Activated CD4-positive, alpha-beta T cell treated with anti-CD3 and anti-CD28 coated beads, Interleukin-2, amount 10 ng/mL, durations not matched to agents 24 days and 14 days (primary cell): ENCODE measurements at regions not wholly inside any gene's neighbourhood (a gene's known extent, or its start where the extent isn't known, plus 50 kb on each side); places are given as distances from the start of the nearest gene placed in this dataset.
"Not testable (repeated sequence)": the region's sequence is repeated elsewhere in the genome, so short reads cannot be mapped to it uniquely, and the experiment has no call there.

Experiments used
- DNase-seq: peaks from one replicate; pipeline ENCODE4 v3.0.0; 2022
- H3K27ac Mint-ChIP-seq: one replicate; pipeline ENCODE4 v1.8.0; 2022; ENCODE audit warnings: mild to moderate bottlenecking, mixed read lengths
- H3K27me3 Mint-ChIP-seq: one replicate; pipeline ENCODE4 v1.8.0; 2022; ENCODE audit warnings: mixed read lengths
- H3K36me3 Mint-ChIP-seq: one replicate; pipeline ENCODE4 v1.8.0; 2022; ENCODE audit warnings: low read depth, mild to moderate bottlenecking, mixed read lengths
- H3K4me1 Mint-ChIP-seq: one replicate; pipeline ENCODE4 v1.8.0; 2021; ENCODE audit warnings: mixed read lengths
- H3K4me3 Mint-ChIP-seq: one replicate; pipeline ENCODE4 v1.8.0; 2022; ENCODE audit warnings: mild to moderate bottlenecking, moderate library complexity, mixed read lengths
- H3K9me3 Mint-ChIP-seq: one replicate; pipeline ENCODE4 v1.8.0; 2021; ENCODE audit warnings: mixed read lengths
- intact Hi-C: fragments of 100-400 bp; cut with micrococcal nuclease; formaldehyde crosslinking; loops from one replicate; pipeline ENCODE4 v1.15.1; 2023

DNA sequence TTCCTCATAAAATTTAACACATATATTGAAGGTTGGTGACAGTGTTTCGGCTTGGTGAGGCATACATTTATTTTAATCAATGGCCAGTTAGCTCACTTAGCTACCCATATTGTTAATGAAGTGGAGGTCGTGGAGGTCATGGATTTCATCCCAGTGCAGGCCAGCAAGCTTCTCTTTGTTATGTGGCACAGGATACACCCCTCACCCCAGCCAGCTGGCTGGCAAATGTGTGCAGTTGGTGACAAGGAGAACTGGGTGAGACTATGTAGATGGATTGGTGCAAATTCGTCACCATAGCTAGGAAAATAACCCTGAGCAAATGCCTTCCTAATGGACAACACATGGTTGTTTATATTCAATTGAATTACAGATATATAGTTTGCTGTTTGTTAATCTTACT, 50.5 kb upstream of the FOXP2 start:
- no peak overlapping the region for H3K4me3 Mint-ChIP-seq
- no peaks in the 10 kb centered on the region for H3K36me3 Mint-ChIP-seq
- intact Hi-C loops: no loop called here
- no peaks in the 10 kb centered on the region for H3K4me1 Mint-ChIP-seq
- H3K27me3 Mint-ChIP-seq: no peaks in the 10 kb centered on the region
- DNase-seq: no peak
- H3K27ac Mint-ChIP-seq: no peak overlapping the region
- no peaks in the 10 kb centered on the region for H3K9me3 Mint-ChIP-seq

DNA sequence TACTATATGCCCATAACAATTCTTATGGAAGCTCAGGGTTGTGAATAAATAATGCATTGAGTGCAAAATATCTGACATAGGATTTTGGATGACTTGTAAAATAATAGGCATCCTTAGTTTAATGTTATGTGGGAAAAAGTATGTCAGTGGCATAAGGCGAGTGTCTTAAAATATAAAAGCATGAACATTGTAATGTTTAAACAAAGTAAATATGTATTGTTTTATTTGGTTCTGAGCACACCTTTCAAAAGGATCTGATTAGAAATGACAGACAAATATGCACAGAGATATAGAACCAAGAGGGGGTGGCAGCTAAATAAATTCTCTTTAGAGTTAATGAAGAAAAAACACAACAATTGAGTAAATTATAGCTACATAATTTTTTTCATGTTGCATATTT, 51.3 kb upstream of the FOXP2 start:
- DNase-seq: no peak
- Mint-ChIP-seq H3K9me3 (no peaks in the 10 kb centered on the region), H3K27ac (no peak overlapping the region), H3K4me3 (no peak overlapping the region), H3K4me1 (no peaks in the 10 kb centered on the region), H3K27me3 (no peaks in the 10 kb centered on the region), H3K36me3 (no peaks in the 10 kb centered on the region)
- intact Hi-C loops: no loop called here

DNA sequence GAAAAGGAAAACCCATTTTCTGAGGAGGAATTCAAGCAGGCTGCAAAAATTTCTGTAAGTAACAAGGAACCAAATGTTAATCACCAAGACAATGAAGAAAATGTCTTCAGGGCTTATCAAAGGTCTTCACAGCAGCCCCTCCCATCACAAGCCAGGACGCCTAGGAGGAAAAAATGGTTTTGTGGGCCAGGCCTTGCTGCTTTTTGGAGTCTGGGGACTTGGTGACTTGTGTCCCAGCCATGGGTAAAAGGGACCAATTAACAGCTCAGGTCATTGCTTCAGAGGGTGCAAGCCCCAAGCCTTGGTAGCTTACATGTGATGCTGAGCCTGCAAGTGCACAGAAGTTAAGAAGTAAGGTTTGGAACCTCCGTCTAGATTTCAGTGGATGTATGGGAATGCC, 55.7 kb upstream of the FOXP2 start:
- Mint-ChIP-seq H3K27ac (no peak overlapping the region), H3K4me3 (no peak overlapping the region), H3K27me3 (no peaks in the 10 kb centered on the region), H3K4me1 (no peaks in the 10 kb centered on the region), H3K36me3 (no peaks in the 10 kb centered on the region), H3K9me3 (no peaks in the 10 kb centered on the region)
- intact Hi-C loops: no loop called here
- no peak for DNase-seq

DNA sequence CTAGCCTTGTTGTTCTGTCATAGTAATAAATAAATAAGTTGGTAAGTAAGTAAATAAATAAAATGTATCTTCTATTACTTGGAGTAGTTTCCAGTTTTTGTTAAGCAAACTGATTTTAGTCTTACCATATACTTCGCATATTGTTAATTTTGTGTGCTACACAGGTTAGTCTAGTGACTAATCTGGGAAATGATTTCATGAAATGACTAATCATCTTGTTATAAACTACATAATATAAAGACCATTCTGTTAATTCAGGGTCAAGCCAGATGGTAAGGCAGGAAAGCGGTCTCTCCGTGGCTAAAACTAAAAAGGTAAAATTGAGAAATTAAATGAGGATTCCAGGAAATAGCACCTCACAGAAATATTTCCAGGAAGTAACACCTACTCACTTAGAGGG, 58.5 kb upstream of the FOXP2 start:
- no peaks in the 10 kb centered on the region for H3K9me3 Mint-ChIP-seq
- DNase-seq: no peak
- intact Hi-C loops: no loop called here
- H3K4me1 Mint-ChIP-seq: no peaks in the 10 kb centered on the region
- no peak overlapping the region for H3K27ac Mint-ChIP-seq
- H3K27me3 Mint-ChIP-seq: no peaks in the 10 kb centered on the region
- no peaks in the 10 kb centered on the region for H3K36me3 Mint-ChIP-seq
- no peak overlapping the region for H3K4me3 Mint-ChIP-seq

DNA sequence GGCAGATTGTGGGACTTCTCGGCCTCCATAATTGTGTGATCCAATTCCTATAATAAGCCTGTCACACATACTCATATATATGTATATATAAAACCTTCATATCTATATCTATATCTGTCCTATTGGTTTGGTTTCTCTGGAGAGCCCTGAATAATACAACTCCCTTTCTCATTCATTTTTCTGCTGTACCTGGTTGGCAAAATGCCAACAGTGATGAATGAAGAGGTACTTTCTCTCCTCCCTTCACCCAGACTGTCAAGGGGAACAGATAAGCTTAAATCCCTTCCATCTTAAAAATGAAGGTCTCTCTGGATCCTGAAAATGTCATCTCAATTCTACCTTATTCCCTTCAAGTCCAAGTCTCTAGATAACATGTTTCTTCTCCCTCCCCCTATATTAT, 60.3 kb upstream of the FOXP2 start:
- Mint-ChIP-seq H3K36me3 (no peaks in the 10 kb centered on the region), H3K27ac (no peak overlapping the region), H3K9me3 (no peaks in the 10 kb centered on the region), H3K4me1 (no peaks in the 10 kb centered on the region), H3K27me3 (no peaks in the 10 kb centered on the region), H3K4me3 (no peak overlapping the region)
- DNase-seq: no peak
- intact Hi-C loops: no loop called here

DNA sequence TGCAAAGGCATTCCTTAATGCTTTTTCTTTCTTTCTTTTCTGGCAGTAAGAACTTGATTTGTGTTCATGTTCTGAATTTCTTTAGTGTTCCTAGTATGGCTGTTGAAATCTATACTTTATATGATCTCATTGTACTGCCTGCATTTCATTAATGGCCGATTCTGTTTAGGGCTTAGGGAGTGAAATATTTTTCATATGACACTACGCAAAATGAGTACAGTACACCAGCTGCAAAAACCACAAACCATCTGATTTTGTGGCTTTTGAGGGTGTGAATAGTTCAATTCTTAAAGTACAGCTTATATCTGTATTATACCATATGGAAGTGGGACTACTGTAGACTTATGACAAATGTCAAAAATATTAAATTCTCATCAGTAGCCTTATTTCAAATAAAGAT, 69.1 kb upstream of the FOXP2 start:
- H3K27ac Mint-ChIP-seq: no peak overlapping the region
- no peak for DNase-seq
- no peaks in the 10 kb centered on the region for H3K4me1 Mint-ChIP-seq
- H3K36me3 Mint-ChIP-seq: no peaks in the 10 kb centered on the region
- no peaks in the 10 kb centered on the region for H3K9me3 Mint-ChIP-seq
- no peak overlapping the region for H3K4me3 Mint-ChIP-seq
- intact Hi-C loops: no loop called here
- H3K27me3 Mint-ChIP-seq: no peaks in the 10 kb centered on the region

DNA sequence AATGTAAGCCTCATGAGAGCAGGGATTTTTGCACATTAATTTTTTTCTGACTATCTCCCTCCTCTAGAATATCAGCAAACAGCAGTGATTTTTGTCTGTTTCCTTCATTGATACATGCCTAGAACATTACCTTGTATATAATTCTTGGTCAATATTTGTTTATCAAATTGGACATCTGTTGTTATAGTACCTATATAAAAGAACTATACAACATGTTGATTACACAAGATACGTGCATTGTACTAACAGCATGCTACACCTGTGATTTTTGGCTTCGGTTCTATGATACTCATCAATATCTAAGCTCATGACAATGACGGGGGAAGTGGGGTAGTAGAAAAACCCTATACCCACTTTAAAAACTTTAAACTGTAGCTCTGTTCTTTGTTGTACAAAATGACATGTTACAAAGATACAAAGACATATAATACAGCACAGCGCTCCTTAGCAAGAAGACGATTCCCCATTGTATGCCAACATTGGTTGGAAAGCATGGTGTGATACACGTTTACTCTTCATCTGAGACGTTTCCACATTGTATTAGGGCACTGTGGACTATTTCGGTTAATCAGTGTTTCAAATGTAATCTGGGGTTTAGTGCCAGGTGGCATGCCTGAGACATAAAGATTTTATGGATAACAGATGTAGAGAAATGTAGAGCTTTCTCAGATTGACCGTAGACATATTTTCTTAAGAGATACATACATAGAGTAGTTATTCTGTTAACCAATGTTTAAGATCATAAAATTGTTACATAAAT, 70.5 kb upstream of the FOXP2 start:
- no peaks in the 10 kb centered on the region for H3K27me3 Mint-ChIP-seq
- no peaks in the 10 kb centered on the region for H3K9me3 Mint-ChIP-seq
- H3K36me3 Mint-ChIP-seq: no peaks in the 10 kb centered on the region
- no peak for DNase-seq
- intact Hi-C loops: no loop called here
- no peak overlapping the region for H3K27ac Mint-ChIP-seq
- no peak overlapping the region for H3K4me3 Mint-ChIP-seq
- H3K4me1 Mint-ChIP-seq: no peaks in the 10 kb centered on the region

DNA sequence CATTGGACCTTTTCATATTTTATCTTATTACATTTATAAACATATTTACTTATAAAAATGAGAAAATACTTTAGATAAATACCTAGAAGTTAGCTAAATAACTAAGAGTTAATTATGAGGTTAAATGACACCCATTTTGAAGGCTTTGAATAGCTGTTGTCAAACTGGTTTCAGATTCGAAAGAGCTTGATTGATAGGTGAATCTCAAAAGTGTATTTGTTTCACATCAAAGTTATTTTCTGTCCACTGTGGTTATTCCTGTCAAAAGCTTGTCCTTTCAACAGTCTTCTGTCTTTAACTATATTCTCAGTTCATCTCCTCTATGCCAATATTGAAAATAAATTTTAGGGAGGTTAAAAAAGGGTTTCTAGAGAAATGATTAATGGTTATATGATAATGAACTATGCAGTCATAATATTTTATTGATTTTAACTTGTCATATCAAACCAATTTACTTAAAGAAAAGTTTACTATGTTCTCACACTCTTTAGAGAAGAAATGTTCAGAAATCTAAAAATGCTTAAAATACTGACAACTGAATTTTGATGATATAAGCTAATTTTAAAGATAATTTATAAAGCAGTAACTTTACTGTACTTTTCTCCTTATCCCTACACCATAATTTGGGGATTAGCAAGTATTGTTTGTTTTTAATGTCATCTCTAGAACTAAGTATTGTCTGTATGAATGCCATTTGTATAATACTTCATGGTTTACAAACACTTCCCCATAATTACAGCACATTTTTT, 72.0 kb upstream of the FOXP2 start:
- DNase-seq: no peak
- H3K36me3 Mint-ChIP-seq: no peaks in the 10 kb centered on the region
- H3K27ac Mint-ChIP-seq: no peak overlapping the region
- no peaks in the 10 kb centered on the region for H3K9me3 Mint-ChIP-seq
- no peaks in the 10 kb centered on the region for H3K27me3 Mint-ChIP-seq
- no peaks in the 10 kb centered on the region for H3K4me1 Mint-ChIP-seq
- no peak overlapping the region for H3K4me3 Mint-ChIP-seq
- intact Hi-C loops: no loop called here

DNA sequence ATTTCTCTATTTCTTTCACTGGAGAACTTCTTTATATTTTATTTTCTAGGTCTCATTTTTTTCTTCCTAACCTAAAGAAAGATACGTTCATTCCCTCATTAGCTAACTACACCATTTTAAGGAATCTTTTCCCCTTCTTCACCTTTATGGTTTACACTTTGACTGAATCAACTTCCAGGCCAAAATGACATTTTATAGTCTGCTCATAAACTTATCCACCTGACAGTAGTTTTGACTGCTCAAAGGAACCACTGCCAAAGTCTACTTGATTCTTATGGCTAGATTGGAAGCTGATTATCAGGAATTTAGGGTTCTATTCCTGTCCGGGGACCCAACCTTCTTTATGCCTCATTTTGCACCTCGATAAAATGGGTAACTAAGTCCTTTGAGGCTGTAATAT, 73.0 kb upstream of the FOXP2 start:
- no peak overlapping the region for H3K27ac Mint-ChIP-seq
- H3K27me3 Mint-ChIP-seq: no peaks in the 10 kb centered on the region
- no peaks in the 10 kb centered on the region for H3K4me1 Mint-ChIP-seq
- H3K9me3 Mint-ChIP-seq: no peaks in the 10 kb centered on the region
- intact Hi-C loops: no loop called here
- H3K36me3 Mint-ChIP-seq: no peaks in the 10 kb centered on the region
- H3K4me3 Mint-ChIP-seq: no peak overlapping the region
- no peak for DNase-seq

DNA sequence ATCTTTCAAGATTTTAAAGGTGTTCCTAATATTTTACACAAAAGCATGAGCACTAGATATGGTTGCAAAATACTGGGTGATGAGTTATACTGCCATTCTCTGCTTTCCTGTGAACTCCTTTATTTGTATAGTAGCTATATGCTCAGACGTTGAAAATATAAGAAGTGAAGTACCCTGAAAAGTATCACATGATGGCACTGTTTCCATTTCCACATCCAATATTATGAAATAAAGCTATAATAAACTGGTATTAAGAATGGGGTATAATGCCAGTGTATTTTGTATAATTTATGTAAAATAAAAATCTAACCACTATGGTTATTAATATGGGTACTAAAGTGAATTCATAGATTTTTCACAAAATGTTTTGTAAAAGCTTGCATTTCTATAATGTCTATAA, 79.6 kb upstream of the FOXP2 start:
- intact Hi-C loops: no loop called here
- Mint-ChIP-seq H3K27ac (no peak overlapping the region), H3K36me3 (no peaks in the 10 kb centered on the region), H3K4me3 (no peak overlapping the region), H3K9me3 (no peaks in the 10 kb centered on the region), H3K27me3 (no peaks in the 10 kb centered on the region), H3K4me1 (no peaks in the 10 kb centered on the region)
- no peak for DNase-seq

DNA sequence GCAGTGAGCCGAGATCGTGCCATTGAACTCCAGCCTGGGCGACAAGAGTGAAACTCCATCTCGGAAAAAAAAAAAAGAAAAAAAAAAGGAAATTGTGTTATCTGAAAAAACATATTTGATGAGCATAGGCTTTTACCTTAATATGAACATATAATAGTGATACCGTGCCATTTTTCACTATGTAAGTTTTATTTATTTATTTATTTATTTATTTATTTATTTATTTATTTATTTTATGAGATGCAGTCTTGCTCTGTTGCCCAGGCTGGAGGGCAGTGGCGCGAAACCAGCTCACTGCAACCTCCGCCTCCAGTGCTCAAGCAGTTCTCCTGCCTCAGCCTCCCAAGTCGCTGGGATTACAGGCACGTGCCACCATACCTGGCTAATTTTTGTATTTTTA, 85.2 kb upstream of the FOXP2 start:
- H3K9me3 Mint-ChIP-seq, H3K27me3 Mint-ChIP-seq, intact Hi-C loops, H3K4me3 Mint-ChIP-seq, H3K4me1 Mint-ChIP-seq, H3K27ac Mint-ChIP-seq, DNase-seq, H3K36me3 Mint-ChIP-seq: not testable (repeated sequence)

DNA sequence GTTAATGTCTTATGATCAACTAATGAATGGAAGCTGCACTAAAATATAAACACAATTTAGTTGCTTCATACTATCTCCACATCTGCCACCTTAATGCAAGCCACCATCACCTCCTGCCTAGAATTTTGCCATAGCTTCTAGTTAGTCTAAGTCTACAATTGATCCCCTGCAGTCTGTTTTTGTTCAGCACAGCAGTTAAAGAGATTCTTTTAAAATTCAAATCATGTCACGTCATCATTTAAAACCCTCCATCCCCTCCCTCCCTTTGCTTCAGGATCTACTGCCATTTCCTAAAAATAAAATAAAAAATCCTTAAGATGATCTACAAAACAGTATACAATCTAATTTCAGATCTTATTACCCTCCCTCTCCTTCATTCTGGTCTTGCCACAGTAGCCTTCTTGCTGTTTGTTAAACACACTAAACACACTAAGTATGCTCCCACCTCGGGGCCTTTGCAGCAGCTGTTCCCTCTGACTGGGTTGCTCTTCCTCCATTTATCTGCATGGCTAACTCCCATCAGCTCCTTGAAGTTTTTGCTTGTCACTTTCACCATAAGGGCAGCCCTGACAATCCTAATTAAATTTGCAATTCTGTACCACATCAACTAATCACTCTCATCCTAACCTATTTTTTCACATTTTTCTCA, 97.0 kb upstream of the FOXP2 start:
- Mint-ChIP-seq H3K4me3 (no peak overlapping the region), H3K36me3 (no peaks in the 10 kb centered on the region), H3K27ac (no peak overlapping the region), H3K4me1 (no peaks in the 10 kb centered on the region), H3K9me3 (no peaks in the 10 kb centered on the region), H3K27me3 (no peaks in the 10 kb centered on the region)
- intact Hi-C loops: no loop called here
- no peak for DNase-seq

DNA sequence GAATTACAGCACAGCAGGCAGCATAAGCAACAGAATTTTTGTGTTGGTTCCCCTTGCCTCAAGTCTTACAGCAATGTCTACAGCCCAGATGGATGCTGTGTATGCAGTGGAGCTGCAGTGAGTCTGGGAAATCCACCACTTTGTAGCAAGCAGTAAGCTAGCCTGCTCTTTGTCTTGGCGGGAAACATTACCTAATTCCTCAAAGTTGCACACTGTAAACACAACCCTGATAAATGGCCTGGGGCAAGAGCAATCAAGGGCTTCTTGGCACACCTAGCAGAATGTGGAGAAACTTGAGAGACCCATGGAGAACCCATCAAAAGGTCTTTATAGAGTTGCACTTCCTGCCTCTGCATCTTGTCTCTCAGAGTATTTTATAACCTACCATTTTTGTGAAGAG, 102.0 kb upstream of the FOXP2 start:
- H3K27me3 Mint-ChIP-seq: no peaks in the 10 kb centered on the region
- no peak overlapping the region for H3K27ac Mint-ChIP-seq
- no peaks in the 10 kb centered on the region for H3K36me3 Mint-ChIP-seq
- no peak for DNase-seq
- no peaks in the 10 kb centered on the region for H3K9me3 Mint-ChIP-seq
- no peak overlapping the region for H3K4me3 Mint-ChIP-seq
- no peaks in the 10 kb centered on the region for H3K4me1 Mint-ChIP-seq
- intact Hi-C loops: no loop called here

DNA sequence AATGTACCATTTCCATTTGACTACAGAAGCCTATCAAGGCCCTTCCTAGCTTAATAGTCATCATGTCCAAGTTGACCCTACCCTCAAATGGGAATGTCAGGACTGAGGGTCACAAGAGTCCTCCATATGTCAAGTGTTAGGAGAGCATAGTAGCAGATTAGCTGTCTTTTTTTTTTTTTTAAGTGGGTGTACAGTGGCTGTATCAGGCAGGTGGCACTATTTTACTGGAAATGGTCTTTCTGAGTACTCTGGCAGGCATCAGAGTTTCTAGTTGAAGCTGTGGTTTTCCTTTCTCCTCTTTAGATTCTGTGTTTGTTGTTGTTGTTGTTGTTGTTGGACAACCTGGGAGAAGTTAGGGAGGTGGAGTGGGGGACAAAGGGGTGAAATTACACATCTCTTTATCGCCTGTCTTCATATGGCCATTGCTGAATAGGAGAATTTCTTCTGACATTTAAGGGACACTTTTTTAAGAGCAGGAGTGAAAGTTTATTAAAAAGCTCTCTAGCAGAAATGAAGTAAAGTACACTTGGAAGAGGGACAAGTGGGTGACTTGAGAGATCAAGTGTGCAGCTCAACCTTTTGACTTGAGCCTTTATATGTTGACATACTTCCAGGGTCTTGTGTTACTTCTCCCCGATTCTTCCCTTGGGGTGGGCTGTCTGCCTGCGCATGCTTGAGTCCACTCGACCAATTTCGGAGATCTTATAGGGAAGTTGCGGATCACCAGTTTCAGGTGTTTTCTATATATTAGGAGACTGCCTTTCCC, 104.1 kb upstream of the FOXP2 start:
- intact Hi-C loops: no loop called here
- H3K27ac Mint-ChIP-seq: no peak overlapping the region
- H3K4me1 Mint-ChIP-seq: no peaks in the 10 kb centered on the region
- no peaks in the 10 kb centered on the region for H3K36me3 Mint-ChIP-seq
- H3K4me3 Mint-ChIP-seq: no peak overlapping the region
- DNase-seq: no peak
- H3K9me3 Mint-ChIP-seq: no peaks in the 10 kb centered on the region
- H3K27me3 Mint-ChIP-seq: no peaks in the 10 kb centered on the region
